HL-60 (cell line): ENCODE measurements at regions not wholly inside any gene's neighbourhood (a gene's known extent, or its start where the extent isn't known, plus 50 kb on each side); places are given as distances from the start of the nearest gene placed in this dataset.

Experiments
- DNase-seq, 2 experiments: peaks; one replicate each; pipeline ENCODE4 v3.0.0-alpha.2; 2010 to 2020; ENCODE audit warnings: low read depth in 1 of 2, low spot score in 1 of 2
- H3K27ac ChIP-seq: fragments of 250-450 bp; sonication (Bioruptor Pico); replicated peaks from 2 replicates; pipeline ENCODE4 v1.5.1; 2020; ENCODE audit warnings: mild to moderate bottlenecking, moderate library complexity
- H3K27me3 ChIP-seq: fragments of 250-450 bp; sonication (Bioruptor Pico); 2 replicates; pipeline ENCODE4 v1.5.1; 2021; ENCODE audit warnings: mild to moderate bottlenecking, moderate library complexity; ENCODE audit not compliant: insufficient read depth, poor library complexity, severe bottlenecking
- H3K4me3 ChIP-seq: replicated peaks from 2 replicates; pipeline ENCODE4 v1.5.1; 2011; ENCODE audit warnings: mild to moderate bottlenecking, control low read depth, low read length; ENCODE audit not compliant: insufficient read depth
- CTCF ChIP-seq: IDR thresholded peaks from one replicate; pipeline ENCODE4 v1.5.1; 2011; ENCODE audit warnings: low read length, control low read depth, inconsistent platforms; ENCODE audit not compliant: insufficient read depth
- GABPA ChIP-seq: IDR thresholded peaks from 2 replicates; pipeline ENCODE4 v1.6.1; 2012; ENCODE audit warnings: low read depth
- POLR2AphosphoS5 ChIP-seq: IDR thresholded peaks from 2 replicates; pipeline ENCODE4 v1.6.1; 2012; ENCODE audit warnings: low read depth
- REST ChIP-seq: IDR thresholded peaks from 2 replicates; pipeline ENCODE4 v1.6.1; 2012; ENCODE audit warnings: low read depth; ENCODE audit not compliant: insufficient replicate concordance
- SPI1 ChIP-seq: IDR thresholded peaks from 2 replicates; pipeline ENCODE4 v1.6.1; 2012; ENCODE audit warnings: low read depth, mild to moderate bottlenecking, borderline replicate concordance

- Histone ChIP-seq H3K27ac (no peak overlapping the region), H3K4me3 (no peak overlapping the region), H3K27me3 (peaks cover 2% of the 10 kb centered on the region)
- TF ChIP-seq SPI1 (no peak), CTCF (no peak), REST (no peak), GABPA (no peak), POLR2AphosphoS5 (no peak)
- no peak for DNase-seq
These were observed 114.2 kb upstream of the TSC22D1 start for GRCh38 chr13:44690376-44690775.

GRCh38 chr13:44688652-44689051 lies 112.5 kb upstream of the TSC22D1 start:
- TF ChIP-seq SPI1, result no peak
- no peak for TF ChIP-seq REST
- no peak for TF ChIP-seq CTCF
- no peak for TF ChIP-seq POLR2AphosphoS5
- TF ChIP-seq GABPA, result no peak
- DNase-seq, result no peak
- Histone ChIP-seq H3K4me3 (no peak overlapping the region), H3K27me3 (peaks cover 2% of the 10 kb centered on the region), H3K27ac (no peak overlapping the region)

GRCh38 chr13:44686531-44686934 lies 110.4 kb upstream of the TSC22D1 start:
- Histone ChIP-seq H3K27me3 (no peaks in the 10 kb centered on the region), H3K27ac (no peak overlapping the region), H3K4me3 (no peak overlapping the region)
- TF ChIP-seq POLR2AphosphoS5, result no peak
- no peak for TF ChIP-seq CTCF
- no peak for TF ChIP-seq SPI1
- TF ChIP-seq GABPA, result no peak
- no peak for TF ChIP-seq REST
- DNase-seq, result no peak
